ENCODE measurements at regions not wholly inside any gene's neighbourhood (a gene's known extent, or its start where the extent isn't known, plus 50 kb on each side); places are given as distances from the start of the nearest gene placed in this dataset.

DNA sequence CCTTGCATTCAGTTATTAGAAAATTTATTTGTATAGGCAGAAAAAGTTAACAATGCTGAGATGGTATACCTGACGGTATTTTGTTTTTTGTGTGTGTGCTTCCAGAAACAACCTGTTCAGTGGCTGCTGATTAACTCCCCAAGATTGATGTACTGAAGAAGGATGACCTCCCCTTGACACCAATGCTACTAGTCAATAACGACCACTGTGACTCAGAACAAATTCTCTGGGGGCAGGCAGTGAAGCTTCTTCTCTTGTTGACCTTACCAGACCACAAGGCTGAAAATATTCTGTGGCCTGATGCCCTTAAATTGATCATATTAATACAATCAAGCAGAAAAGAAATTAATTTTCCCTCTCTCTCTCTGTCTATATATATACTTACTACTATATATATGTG lies 1182.9 kb upstream of the CRIM1 start:
- TF ChIP-seq, protein P1, sequence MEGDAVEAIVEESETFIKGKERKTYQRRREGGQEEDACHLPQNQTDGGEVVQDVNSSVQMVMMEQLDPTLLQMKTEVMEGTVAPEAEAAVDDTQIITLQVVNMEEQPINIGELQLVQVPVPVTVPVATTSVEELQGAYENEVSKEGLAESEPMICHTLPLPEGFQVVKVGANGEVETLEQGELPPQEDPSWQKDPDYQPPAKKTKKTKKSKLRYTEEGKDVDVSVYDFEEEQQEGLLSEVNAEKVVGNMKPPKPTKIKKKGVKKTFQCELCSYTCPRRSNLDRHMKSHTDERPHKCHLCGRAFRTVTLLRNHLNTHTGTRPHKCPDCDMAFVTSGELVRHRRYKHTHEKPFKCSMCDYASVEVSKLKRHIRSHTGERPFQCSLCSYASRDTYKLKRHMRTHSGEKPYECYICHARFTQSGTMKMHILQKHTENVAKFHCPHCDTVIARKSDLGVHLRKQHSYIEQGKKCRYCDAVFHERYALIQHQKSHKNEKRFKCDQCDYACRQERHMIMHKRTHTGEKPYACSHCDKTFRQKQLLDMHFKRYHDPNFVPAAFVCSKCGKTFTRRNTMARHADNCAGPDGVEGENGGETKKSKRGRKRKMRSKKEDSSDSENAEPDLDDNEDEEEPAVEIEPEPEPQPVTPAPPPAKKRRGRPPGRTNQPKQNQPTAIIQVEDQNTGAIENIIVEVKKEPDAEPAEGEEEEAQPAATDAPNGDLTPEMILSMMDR (IDR thresholded peaks at IDR 0.05; ENCODE audit: extremely low read depth, missing control alignments): no peak
- no peak for DNase-seq (ENCODE audit: low spot score)

DNA sequence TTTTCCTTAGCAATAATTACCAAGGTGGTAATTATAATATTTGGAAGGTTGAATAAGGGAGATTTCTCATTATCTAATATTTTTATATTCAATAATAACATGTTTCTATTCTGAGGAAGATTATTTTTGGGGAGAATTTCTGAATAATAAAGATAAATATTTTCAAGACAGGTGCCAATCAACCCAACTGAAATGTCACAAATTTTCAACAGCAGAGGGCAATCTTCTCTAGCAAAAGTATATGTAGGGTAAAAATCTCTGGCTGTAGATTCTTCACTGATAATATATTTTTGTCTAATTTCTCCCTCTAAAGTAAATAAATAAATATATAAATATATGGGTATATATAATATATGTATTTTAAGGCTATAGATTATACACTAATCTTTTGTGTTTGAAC lies 1187.2 kb upstream of the CRIM1 start:
- DNase-seq (ENCODE audit: low spot score): no peak
- TF ChIP-seq, protein P1 (IDR thresholded peaks at IDR 0.05; ENCODE audit: extremely low read depth, missing control alignments): no peak

DNA sequence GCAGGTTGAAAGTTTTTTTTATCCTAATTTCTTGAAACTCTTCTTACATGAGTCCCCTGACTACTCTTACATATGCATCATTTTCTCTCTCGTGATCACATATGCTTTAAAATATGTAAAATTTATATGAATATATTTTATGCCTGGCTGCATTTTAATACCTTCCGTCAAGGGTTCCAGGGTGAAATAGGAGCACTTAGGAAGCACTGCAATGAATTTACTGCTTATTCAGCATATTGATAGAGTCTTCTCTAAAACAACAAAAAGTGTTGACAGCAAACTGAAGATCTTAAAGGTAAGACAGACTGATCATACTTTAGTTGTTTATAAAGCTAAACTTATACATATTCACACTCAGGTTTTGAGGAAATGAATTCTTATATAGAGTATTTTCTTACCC lies 1191.6 kb upstream of the CRIM1 start:
- DNase-seq (ENCODE audit: low spot score): no peak
- TF ChIP-seq, protein P1 (IDR thresholded peaks at IDR 0.05; ENCODE audit: extremely low read depth, missing control alignments): no peak

DNA sequence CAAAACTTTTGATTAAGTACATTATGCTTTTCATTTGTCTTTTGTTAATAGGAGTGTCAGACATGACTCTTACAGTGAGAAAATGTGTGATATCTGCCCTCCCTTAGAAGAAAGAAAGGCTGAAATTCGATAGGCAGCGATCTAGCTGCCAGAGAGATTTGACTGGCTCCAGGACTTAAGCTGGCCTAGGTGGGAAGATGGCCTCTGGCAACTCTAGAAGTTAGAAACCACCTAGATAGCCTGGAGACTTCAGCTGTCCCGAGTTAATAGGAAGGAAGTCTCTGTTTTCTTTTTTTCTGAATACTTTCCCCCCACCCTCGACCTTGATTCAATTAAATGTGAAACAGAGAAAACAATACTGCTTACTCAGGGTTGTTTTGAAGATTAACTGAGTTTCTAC lies 1194.7 kb upstream of the CRIM1 start:
- TF ChIP-seq, protein P1 (IDR thresholded peaks at IDR 0.05; ENCODE audit: extremely low read depth, missing control alignments): no peak
- no peak for DNase-seq (ENCODE audit: low spot score)

DNA sequence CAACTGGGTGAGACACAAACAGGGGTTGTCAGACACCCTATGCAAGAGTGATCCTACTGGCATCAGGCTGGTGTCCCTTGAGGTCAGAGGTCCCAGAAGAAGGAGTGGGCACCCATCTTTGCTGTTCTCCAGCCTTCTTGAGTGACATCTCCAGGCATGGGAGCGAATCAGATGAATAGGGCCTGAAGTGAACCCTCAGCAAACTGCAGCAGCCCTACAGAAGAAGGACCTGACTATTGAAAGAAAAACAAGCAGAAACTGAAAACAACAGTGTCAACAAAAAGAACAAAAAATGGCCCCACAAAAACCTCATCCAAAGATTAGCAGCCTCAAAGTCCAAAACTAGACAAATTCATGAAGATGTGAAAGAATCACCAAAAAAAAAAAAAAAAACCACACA lies 1229.7 kb upstream of the CRIM1 start:
- TF ChIP-seq, protein P1 (IDR thresholded peaks at IDR 0.05; ENCODE audit: extremely low read depth, missing control alignments): no peak
- no peak for DNase-seq (ENCODE audit: low spot score)

DNA sequence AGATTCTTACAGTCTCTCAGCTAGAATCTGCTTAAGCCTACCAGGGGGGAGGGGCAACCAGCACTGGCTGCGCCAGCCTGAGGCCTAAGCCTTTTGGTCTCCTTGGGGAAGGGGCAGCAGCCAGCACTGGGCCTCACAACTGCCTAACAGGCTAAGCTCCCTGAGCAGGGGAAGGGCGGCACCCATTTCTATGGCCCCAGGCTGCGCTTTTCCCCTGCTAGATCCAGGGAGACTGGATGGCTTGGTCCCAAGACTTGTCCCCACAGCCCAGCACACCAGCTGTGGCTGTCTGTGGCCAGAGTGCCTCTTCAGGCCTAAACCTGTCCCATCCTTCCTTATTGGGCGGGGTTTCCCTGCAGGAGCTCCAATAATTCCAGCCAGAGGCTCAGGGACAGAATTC lies 1230.3 kb upstream of the CRIM1 start:
- TF ChIP-seq, protein P1 (IDR thresholded peaks at IDR 0.05; ENCODE audit: extremely low read depth, missing control alignments): no peak
- DNase-seq (ENCODE audit: low spot score): no peak

DNA sequence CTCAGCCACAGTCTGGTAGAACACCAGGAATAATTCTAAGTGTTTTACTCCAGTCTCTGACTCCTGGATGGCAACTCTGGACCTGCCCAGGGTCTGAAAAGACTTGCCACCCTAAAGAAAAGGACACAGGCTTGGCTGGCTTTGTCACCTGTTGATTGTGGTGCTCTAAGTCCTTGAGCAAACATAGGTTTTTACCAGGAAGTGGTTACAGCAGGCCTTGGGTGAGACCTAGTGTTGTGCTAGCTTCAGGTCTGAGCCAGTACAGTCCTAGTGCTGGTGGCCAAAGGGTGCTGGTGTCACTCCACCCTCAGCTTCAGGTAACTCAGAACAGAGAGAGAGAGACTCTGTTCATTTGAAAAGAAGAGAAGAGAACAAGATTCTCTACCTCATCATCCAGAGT lies 1239.4 kb upstream of the CRIM1 start:
- DNase-seq (ENCODE audit: low spot score): no peak
- TF ChIP-seq, protein P1 (IDR thresholded peaks at IDR 0.05; ENCODE audit: extremely low read depth, missing control alignments): no peak
